SW 1271 (cell line): ENCODE measurements at regions not wholly inside any gene's neighbourhood (a gene's known extent, or its start where the extent isn't known, plus 50 kb on each side); places are given as distances from the start of the nearest gene placed in this dataset.

Source experiments
- DNase-seq, 2 experiments: peaks; one replicate each; lab custom pipeline; 2025; lab: John Stamatoyannopoulos, UW

DNA sequence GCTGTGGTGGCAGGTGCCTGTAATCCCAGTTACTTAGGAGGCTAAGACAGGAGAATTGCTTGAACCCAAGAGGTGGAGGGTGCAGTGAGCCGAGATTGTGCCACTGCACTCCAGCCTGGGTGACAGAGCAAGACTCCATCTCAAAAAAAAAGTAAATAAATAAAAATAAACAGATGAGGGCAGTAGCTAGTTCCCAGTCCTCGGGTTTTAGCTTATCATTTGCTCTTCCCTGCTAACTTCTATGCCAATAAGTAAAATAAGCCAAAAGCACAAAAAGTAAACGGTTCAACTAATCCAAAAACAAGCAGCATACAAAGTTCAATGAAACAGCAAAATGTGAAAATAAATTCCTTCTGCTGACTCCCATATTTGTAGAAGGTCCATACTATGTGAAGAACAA lies 133.0 kb upstream of the TMCC3 start:
- DNase-seq = no peak

DNA sequence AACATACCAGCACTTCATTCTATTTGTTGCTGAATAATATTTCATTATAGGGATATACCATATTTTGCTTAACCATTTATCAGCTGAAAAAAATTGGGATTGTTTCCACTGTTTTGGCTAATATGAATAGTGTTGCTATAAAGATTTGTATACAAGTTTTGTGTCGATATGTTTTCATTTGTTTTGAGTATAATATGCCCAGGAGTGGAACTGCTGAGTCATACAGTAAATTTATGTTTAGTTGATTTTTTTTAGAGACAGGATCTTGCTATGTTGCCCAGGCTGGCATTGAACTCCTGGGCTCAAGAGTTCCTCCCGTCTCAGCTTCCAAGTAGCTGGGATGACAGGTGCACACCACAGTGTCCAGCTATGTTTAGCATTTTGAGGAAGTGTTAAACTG lies 131.5 kb upstream of the TMCC3 start:
- DNase-seq = no peak

GRCh38 chr12:94779485-94779884 lies 129.1 kb upstream of the TMCC3 start:
- DNase-seq = no peak

- DNase-seq = no peak
Observed at GRCh38 chr12:94777936-94778335, 127.6 kb upstream of the TMCC3 start.

DNA sequence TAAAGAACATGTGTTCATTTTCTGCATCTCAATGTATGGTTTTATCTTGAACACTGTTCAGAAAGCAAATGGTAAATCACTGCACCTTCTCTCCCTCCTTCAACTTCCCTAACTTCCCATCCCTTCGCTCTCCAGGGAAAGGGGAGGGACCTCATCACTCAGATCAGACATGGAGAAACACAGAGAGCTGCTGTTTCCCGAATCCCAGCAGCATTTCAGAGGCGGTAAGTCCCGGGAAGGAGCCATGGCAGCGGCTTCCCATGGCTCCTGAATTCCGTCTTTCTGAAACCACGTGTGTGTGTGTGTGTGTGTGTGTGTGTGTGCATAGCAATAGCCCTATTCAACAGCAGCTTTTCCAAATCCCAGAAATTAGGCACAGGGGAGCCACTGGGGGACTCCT lies 125.4 kb upstream of the TMCC3 start:
- DNase-seq = no peak

DNA sequence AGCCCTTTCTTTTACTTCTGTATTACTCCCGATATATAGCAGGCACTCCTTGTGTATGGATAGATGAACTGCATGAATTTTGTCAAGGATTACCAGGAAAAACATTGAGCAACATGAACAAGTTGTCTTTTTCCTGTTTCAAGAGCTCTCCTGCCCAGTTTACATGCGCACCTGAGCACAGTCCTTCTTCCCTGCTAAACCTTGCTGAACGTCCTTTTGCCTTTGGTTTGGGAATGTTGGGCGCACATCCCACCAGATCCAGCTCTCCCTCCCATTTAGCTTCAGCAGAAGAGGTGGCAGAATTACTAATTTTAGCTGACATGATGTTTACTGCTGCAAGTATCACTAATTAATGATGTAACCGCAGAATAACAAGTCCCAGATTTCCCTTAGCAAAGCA lies 121.4 kb upstream of the TMCC3 start:
- DNase-seq = no peak

DNA sequence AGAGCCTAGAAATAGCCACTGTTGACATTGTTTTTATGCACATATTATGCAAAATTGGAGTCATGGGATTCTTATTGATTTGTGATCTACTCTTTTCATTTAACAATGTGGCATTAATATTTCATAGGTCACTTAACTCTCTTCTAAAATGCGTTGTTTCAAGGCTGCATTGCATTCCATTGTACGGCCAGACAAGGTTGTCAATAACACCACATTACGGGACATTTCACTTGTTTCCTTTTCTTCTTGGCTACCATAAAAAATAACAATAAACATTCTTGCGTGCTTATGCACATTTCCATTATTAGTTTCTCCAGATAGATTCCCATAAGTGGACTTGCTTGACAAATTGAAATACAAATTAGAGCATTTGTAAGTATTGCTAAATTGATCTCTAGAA lies 120.8 kb upstream of the TMCC3 start:
- no peak for DNase-seq

- DNase-seq = no peak
Observed at GRCh38 chr12:94770791-94771190, 120.4 kb upstream of the TMCC3 start.

GRCh38 chr12:94769776-94770759 lies 119.7 kb upstream of the TMCC3 start:
- DNase-seq = no peak

DNA sequence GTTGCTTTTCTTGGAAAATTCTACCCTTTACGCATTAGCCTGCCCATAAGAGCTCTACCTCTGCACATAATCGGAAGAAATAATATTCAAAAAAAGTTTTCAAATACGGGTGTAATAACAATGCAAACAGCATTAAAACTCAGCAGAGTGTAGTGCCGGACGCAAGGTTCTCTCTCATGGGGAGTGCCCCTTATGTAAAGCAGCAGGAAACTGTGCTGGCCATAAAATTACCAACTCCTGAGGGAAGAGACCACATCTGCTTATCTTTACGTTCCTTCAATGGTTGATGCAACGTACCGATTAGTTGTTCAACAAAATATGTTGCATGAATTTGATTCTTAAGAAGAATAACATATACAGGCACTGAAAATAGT lies 118.7 kb upstream of the TMCC3 start:
- DNase-seq = no peak

- no peak for DNase-seq
Observed at GRCh38 chr12:94768398-94769046, 118.2 kb upstream of the TMCC3 start.

DNA sequence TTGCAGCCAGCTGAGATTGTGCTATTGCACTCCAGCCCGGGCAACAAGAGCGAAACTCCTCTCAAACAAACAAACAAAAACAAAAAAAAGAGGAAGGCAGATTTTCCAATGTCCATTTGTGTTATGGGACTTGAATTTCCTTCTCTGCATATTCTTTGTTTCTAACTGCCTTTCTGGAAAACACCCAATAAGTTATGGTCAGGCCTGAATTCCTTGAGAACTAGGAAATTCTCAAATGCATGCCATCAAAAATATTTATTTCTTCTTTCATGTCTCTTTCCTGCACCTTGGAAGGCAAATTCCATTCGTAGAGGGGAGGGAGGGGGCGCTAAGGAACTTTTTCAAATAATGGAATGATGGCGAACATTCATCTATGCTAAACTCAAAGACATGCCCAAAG lies 117.6 kb upstream of the TMCC3 start:
- DNase-seq = no peak

DNA sequence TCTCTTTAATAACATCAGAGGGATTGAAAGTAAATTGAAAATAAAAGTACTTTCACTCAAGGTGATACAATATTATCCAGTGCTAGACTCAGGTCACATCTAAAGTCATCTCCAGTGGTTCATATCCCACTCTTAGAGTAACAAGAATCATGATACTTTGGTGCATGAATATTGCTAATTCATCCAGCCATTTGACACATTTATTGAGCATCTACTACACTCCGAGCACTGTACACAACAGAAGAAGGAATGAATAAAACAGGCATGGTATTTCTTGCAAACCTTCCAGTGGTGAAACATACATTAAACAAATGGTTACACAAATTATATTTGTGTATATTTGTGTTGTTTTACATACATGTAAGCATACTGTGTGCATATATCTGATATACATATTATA lies 116.0 kb upstream of the TMCC3 start:
- DNase-seq = no peak

- no peak for DNase-seq
Observed at GRCh38 chr12:94763462-94763861, 113.1 kb upstream of the TMCC3 start.

DNA sequence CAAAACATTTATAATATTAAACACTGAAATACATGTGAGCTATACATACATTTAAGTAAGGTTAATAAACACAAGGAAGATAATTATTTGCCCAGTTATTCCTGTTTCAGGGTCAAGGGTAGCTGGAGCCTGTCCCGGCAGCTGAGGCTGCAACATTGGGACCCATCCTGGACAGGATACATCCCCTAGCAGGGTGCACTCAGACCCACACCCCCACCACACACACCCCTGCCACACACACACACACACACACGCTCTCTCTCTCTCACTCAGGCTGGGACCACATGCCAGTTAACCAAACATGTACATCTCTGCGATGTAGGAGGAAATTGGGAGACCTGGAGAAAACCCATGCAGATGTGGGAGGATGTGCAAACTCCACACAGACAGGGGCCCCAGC lies 112.6 kb upstream of the TMCC3 start:
- no peak for DNase-seq

GRCh38 chr12:94762259-94762942 lies 112.0 kb upstream of the TMCC3 start:
- DNase-seq = no peak

DNA sequence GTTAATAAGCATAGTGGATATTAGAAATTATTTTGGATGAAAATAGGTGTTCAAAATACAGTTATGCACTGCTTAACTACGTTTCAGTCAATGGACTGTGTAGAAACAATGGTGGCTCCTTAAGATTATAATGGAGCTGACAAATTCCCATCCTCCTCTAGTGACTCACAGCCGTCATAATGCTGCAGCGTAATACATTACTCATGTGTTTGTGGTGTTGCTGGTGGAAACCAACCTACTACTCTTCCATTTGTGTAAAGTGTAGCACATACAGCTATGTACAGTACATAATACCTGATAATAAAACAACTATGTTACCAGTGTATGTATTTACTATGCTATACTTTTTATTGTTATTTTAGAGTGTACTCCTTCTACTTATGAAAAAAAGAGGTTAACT lies 111.2 kb upstream of the TMCC3 start:
- DNase-seq = peak; percentile 45 to 84

- DNase-seq = no peak
Observed at GRCh38 chr12:94760786-94761185, 110.4 kb upstream of the TMCC3 start.

DNA sequence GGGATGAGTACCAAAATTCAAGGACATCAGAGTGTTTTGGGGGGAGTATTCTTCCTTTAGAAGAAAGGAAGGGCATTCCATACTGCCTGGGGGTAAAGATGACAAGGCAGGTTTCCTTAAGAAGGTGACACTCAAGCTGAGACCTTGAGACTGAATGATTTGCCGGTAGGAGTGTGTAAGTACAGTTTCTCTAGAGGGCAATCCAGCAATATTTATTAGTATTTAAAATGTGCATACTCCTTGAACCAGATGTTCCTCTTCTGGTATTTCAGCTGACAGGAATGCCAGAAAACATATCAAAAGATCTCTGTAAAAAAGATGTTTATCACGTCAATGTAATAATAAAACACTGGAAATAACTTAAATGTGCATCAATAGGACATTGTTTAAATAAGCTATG lies 106.4 kb upstream of the TMCC3 start:
- no peak for DNase-seq

GRCh38 chr12:94755598-94755997 lies 105.2 kb upstream of the TMCC3 start:
- no peak for DNase-seq

- DNase-seq = peak in 1 of 2 experiments; percentile 11
Observed at GRCh38 chr12:94754653-94755052, 104.3 kb upstream of the TMCC3 start.

DNA sequence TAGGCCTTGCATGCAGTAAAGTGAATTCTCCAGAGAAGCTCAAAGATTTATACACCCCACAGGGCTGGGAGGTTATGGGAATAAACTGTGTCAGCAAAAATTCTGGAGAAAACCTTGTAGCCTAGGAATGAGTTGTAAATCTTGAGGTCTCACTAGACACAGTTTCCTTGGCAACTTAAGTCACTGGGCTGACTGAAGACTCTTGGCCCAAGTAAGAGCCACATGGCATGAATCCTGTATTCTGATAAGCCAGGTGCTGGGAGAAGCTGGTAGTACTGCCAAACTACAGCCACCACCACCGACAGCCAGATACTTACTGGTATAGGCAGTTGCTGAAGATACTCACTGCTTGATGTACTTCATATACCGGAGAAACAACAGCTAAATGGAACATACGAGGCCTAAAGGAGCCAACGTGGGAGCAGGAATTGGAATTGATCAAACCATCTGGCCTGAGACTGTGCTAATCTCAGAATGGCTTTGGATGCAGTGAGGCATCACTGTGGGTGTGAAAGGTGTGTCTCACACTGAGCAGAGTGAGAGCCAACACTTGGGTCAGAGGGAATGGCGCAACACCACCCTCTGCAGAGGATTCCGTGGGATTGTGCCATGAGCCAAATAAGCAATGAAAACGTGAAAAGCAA lies 102.8 kb upstream of the TMCC3 start:
- DNase-seq = no peak
